Hepatocyte (in vitro differentiated cells): ENCODE measurements at regions not wholly inside any gene's neighbourhood (a gene's known extent, or its start where the extent isn't known, plus 50 kb on each side); places are given as distances from the start of the nearest gene placed in this dataset.
A peak's percentile ranks its signal among the peaks of the same experiment; 100 is the strongest.

Experiments used
- DNase-seq: peaks from one replicate; pipeline ENCODE4 v3.0.0-alpha.2; 2016; ENCODE audit warnings: low spot score
- H2AFZ ChIP-seq: fragments of 200-600 bp; sonication (generic); 2 replicates; pipeline ENCODE4 v1.6.0; 2016; ENCODE audit warnings: antibody characterized with exemption, mild to moderate bottlenecking
- H3K27ac ChIP-seq: fragments of 200-600 bp; sonication (generic); 2 replicates; pipeline ENCODE4 v1.5.1; 2016; ENCODE audit warnings: mild to moderate bottlenecking
- H3K27me3 ChIP-seq: fragments of 200-600 bp; sonication (generic); 2 replicates; pipeline ENCODE4 v1.6.1; 2016
- H3K36me3 ChIP-seq: fragments of 200-600 bp; sonication (generic); replicated peaks from 2 replicates; pipeline ENCODE4 v1.5.1; 2016; ENCODE audit warnings: low read depth; ENCODE audit not compliant: insufficient read depth
- H3K4me1 ChIP-seq: fragments of 200-600 bp; sonication (generic); 2 replicates; pipeline ENCODE4 v1.5.1; 2016; ENCODE audit warnings: mild to moderate bottlenecking, moderate library complexity; ENCODE audit not compliant: insufficient read depth
- H3K4me2 ChIP-seq: fragments of 200-600 bp; sonication (generic); 2 replicates; pipeline ENCODE4 v1.6.0; 2016
- H3K4me3 ChIP-seq: fragments of 200-600 bp; sonication (generic); 2 replicates; pipeline ENCODE4 v1.5.1; 2016; ENCODE audit warnings: mild to moderate bottlenecking
- H3K79me2 ChIP-seq: fragments of 200-600 bp; sonication (generic); 2 replicates; pipeline ENCODE4 v1.6.0; 2017; ENCODE audit warnings: mild to moderate bottlenecking
- H3K9me2 ChIP-seq: fragments of 200-600 bp; sonication (generic); replicated peaks from 2 replicates; pipeline ENCODE4 v1.6.0; 2017; ENCODE audit warnings: mild to moderate bottlenecking; ENCODE audit not compliant: insufficient read depth
- H3K9me3 ChIP-seq: fragments of 200-600 bp; sonication (generic); 2 replicates; pipeline ENCODE4 v1.5.1; 2016; ENCODE audit warnings: low read depth, mild to moderate bottlenecking
- H4K20me1 ChIP-seq: fragments of 200-600 bp; sonication (generic); 2 replicates; pipeline ENCODE4 v1.6.0; 2016; ENCODE audit warnings: mild to moderate bottlenecking; ENCODE audit not compliant: insufficient read depth, poor library complexity, severe bottlenecking
- EZH2 ChIP-seq: fragments of 200-600 bp; sonication (generic); IDR thresholded peaks from 2 replicates; pipeline ENCODE4 v1.6.1; 2016; ENCODE audit warnings: antibody characterized with exemption, mild to moderate bottlenecking, borderline replicate concordance
- EZH2phosphoT487 ChIP-seq: fragments of 200-600 bp; sonication (generic); IDR thresholded peaks from one replicate; pipeline ENCODE4 v1.6.1; 2018; ENCODE audit warnings: antibody characterized with exemption, mild to moderate bottlenecking, low read depth, moderate library complexity; ENCODE audit not compliant: unreplicated experiment, severe bottlenecking
- WGBS: methylation state at CpG from one replicate; pipeline ENCODE4 v1.1.6; 2016; ENCODE audit warnings: low lambda C conversion rate; ENCODE audit errors: missing lambda C conversion rate; 5-methylcytosine and 5-hydroxymethylcytosine counted together
- TF ChIP-seq, protein P1 (sequence below): fragments of 200-600 bp; sonication (generic); IDR thresholded peaks from 2 replicates; pipeline ENCODE4 v1.5.1; 2016; ENCODE audit warnings: antibody characterized with exemption, mild to moderate bottlenecking; ENCODE audit not compliant: poor library complexity

DNA sequence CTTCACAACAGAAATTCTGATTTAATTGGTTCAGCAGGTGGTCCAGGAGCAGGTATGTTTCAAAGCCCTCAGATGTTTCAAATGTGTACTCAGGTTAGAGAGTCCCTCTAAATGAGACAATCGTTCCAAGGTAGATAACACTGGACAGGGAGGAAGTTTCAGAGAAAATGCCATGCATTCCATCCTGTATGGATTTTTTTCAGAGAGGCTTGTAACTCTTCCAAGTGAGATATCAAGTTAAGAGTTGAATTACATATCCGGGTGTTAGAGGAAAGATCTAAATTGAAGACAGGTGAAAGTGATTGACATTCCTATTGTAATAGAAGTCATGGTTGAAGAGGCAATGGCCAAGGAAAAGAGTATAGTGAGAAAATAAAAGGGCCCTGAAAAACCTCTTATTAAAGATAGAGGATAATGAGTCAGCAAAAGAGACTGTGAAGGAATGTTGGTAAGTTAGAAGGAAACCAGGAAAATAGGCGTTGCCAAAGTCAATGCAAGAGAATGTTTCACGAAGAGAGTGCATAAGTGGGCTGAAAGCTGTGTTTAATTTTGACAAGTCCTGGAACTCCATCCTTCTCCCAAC, 105.8 kb downstream of the BMP4 start:
- no peaks in the 10 kb centered on the region for H3K9me2 ChIP-seq
- no peaks in the 10 kb centered on the region for H3K79me2 ChIP-seq
- H3K27ac ChIP-seq = peak overlapping the region; percentile 4
- H3K27me3 ChIP-seq = no peaks in the 10 kb centered on the region
- no peak for DNase-seq
- H3K9me3 ChIP-seq = no peaks in the 10 kb centered on the region
- H2AFZ ChIP-seq = no peak overlapping the region
- H4K20me1 ChIP-seq = no peaks in the 10 kb centered on the region
- H3K4me1 ChIP-seq = peaks cover 13% of the 10 kb centered on the region
- no peak overlapping the region for H3K4me2 ChIP-seq
- H3K36me3 ChIP-seq = no peaks in the 10 kb centered on the region
- no peak overlapping the region for H3K4me3 ChIP-seq
- WGBS = 30% methylated on average over 4 of the region's 4 CpGs
- no peak for TF ChIP-seq EZH2phosphoT487
- TF ChIP-seq, protein P1, sequence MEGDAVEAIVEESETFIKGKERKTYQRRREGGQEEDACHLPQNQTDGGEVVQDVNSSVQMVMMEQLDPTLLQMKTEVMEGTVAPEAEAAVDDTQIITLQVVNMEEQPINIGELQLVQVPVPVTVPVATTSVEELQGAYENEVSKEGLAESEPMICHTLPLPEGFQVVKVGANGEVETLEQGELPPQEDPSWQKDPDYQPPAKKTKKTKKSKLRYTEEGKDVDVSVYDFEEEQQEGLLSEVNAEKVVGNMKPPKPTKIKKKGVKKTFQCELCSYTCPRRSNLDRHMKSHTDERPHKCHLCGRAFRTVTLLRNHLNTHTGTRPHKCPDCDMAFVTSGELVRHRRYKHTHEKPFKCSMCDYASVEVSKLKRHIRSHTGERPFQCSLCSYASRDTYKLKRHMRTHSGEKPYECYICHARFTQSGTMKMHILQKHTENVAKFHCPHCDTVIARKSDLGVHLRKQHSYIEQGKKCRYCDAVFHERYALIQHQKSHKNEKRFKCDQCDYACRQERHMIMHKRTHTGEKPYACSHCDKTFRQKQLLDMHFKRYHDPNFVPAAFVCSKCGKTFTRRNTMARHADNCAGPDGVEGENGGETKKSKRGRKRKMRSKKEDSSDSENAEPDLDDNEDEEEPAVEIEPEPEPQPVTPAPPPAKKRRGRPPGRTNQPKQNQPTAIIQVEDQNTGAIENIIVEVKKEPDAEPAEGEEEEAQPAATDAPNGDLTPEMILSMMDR = no peak
- no peak for TF ChIP-seq EZH2

DNA sequence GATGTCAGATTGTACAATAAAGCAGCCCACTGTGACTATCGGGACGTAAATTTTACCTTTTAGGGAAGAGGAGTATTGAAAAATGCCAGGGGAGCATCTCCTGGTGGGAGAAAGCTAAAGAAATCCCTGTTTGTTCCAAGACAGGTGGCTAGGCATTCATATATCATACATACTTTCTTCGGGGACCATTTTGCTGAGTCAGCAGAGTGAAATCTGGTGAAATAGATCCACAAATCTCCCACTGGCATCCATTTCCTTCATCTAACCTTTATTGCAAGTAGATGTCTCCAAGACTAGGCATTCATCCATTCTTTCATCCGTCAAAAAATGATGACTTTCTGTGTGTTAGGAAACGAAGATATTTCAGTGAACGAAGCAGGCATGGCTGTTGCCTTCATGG, 107.1 kb downstream of the BMP4 start:
- no peak overlapping the region for H3K4me3 ChIP-seq

DNA sequence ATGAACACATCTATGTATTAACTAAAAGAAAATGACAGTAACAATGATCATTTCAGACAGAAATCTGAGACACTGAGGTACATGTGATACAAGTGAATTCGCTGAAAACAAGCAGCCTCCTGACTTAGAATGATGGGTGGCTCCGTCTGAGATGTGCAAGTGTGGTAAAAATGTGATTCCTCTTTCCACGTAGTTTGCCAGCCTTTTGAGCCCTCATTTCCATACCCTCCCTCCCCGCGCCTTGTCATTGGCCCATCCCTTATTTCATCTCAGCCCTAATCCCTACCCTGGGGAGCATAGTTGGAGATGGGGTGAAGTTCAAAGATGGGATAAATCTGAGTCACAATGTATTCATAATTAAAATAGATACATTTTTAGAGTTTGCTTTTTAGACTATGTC, 107.8 kb downstream of the BMP4 start:
- Histone ChIP-seq H3K9me2 (no peaks in the 10 kb centered on the region), H3K4me3 (no peak overlapping the region), H3K4me1 (peaks cover 13% of the 10 kb centered on the region), H3K4me2 (no peak overlapping the region), H3K36me3 (no peaks in the 10 kb centered on the region), H3K27me3 (no peaks in the 10 kb centered on the region), H3K9me3 (no peaks in the 10 kb centered on the region), H3K27ac (no peak overlapping the region), H4K20me1 (no peaks in the 10 kb centered on the region), H2AFZ (no peak overlapping the region), H3K79me2 (no peaks in the 10 kb centered on the region)
- WGBS = 95% methylated on average over 5 of the region's 5 CpGs
- no peak for TF ChIP-seq EZH2phosphoT487
- TF ChIP-seq, protein P1 = no peak
- TF ChIP-seq EZH2 = no peak
- no peak for DNase-seq

More for the DNA sequence above, 107.1 kb downstream of the BMP4 start:
- no peak for DNase-seq
- H4K20me1 ChIP-seq = no peaks in the 10 kb centered on the region
- no peaks in the 10 kb centered on the region for H3K27me3 ChIP-seq
- 93% methylated on average over 6 of the region's 6 CpGs for WGBS
- no peaks in the 10 kb centered on the region for H3K9me2 ChIP-seq
- no peak for TF ChIP-seq EZH2
- TF ChIP-seq, protein P1 = no peak
- TF ChIP-seq EZH2phosphoT487 = no peak
- H2AFZ ChIP-seq = no peak overlapping the region
- no peaks in the 10 kb centered on the region for H3K36me3 ChIP-seq
- H3K4me2 ChIP-seq = no peak overlapping the region
- H3K4me1 ChIP-seq = peaks cover 13% of the 10 kb centered on the region
- no peaks in the 10 kb centered on the region for H3K9me3 ChIP-seq
- no peaks in the 10 kb centered on the region for H3K79me2 ChIP-seq
- no peak overlapping the region for H3K27ac ChIP-seq

DNA sequence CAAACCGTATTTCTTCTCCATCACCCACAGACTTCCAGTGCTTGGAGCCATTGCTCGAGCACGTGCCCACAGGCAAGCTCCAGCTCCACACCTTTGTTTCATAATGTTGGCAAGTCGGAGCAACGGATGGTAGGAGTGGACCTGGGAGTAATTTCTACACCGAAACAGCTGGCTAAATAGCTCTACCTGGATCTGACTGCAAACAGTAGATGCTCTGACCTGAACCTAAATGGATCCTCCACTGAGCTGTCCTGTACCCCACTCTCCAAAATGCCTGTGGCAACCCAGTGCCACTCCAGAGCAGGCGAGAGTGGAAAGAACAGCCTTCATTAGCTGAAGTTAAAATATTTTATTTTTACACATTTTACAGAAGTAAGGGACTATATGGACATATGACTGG, 108.7 kb downstream of the BMP4 start:
- no peak overlapping the region for H3K4me2 ChIP-seq
- DNase-seq = no peak
- H4K20me1 ChIP-seq = no peaks in the 10 kb centered on the region
- no peaks in the 10 kb centered on the region for H3K79me2 ChIP-seq
- H3K9me2 ChIP-seq = no peaks in the 10 kb centered on the region
- no peak overlapping the region for H3K27ac ChIP-seq
- H3K4me3 ChIP-seq = no peak overlapping the region
- 95% methylated on average over 7 of the region's 7 CpGs for WGBS
- H2AFZ ChIP-seq = no peak overlapping the region
- H3K36me3 ChIP-seq = no peaks in the 10 kb centered on the region
- TF ChIP-seq, protein P1 = no peak
- no peak for TF ChIP-seq EZH2phosphoT487
- no peak for TF ChIP-seq EZH2
- H3K27me3 ChIP-seq = no peaks in the 10 kb centered on the region
- H3K9me3 ChIP-seq = no peaks in the 10 kb centered on the region
- peaks cover 13% of the 10 kb centered on the region for H3K4me1 ChIP-seq
